NCI-H146 treated with DMSO at 0.1 percent for 48 hours (cell line): ENCODE measurements at regions not wholly inside any gene's neighbourhood (a gene's known extent, or its start where the extent isn't known, plus 50 kb on each side); places are given as distances from the start of the nearest gene placed in this dataset.
A peak's percentile ranks its signal among the peaks of the same experiment; 100 is the strongest.

Source experiments
- DNase-seq: peaks from one replicate; lab custom pipeline; 2025; ENCODE audit not compliant: unreplicated experiment; lab: John Stamatoyannopoulos, UW

DNA sequence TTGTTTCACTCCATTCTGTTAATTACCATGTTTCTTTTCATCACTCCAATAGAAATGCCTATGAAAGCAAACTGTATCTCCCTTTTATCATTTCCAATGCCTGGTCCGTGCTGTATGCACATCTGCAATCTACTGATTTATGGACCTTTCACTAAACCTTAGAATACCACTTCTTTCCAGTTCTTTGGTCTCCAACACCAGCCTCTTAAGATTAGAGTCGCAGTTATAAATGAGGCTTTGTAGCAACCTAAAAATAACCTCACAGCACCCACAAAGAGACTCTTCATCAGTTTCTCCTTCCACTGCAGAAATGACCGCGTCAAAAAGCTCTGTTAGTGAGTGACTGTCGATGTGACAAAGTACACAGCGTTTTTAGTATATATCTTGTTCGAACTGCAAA, 282.6 kb downstream of the ADGRA3 start:
- no peak for DNase-seq

- no peak for DNase-seq
Observed at GRCh38 chr4:22220965-22221364, 272.4 kb upstream of the KCNIP4 start.

- DNase-seq = no peak
Observed at GRCh38 chr4:22217480-22217879, 268.9 kb upstream of the KCNIP4 start.

DNA sequence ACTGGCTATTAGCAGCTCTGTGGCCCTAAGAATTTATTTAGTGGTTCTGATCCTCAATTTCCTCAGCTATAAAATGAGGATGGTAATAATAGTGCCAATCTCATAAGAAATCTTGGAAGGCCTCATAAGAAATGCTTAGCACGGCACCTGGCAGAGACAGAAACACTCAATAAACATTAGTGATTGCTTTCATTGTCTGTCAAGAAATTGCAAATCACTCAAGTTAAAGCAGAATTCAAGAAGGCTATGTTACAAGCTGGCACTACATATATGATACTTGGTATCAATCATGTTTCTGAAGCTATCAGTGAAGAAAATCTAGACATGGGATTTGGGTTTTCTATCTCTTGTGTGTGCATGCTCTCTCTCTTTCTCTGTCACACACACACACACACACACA, 267.7 kb upstream of the KCNIP4 start:
- DNase-seq = no peak

- DNase-seq = no peak
Observed at GRCh38 chr4:22215084-22215483, 266.5 kb upstream of the KCNIP4 start.

- DNase-seq = no peak
Observed at GRCh38 chr4:22203711-22204011, 255.1 kb upstream of the KCNIP4 start.

GRCh38 chr4:22202975-22203710, 254.6 kb upstream of the KCNIP4 start:
- DNase-seq = no peak

DNA sequence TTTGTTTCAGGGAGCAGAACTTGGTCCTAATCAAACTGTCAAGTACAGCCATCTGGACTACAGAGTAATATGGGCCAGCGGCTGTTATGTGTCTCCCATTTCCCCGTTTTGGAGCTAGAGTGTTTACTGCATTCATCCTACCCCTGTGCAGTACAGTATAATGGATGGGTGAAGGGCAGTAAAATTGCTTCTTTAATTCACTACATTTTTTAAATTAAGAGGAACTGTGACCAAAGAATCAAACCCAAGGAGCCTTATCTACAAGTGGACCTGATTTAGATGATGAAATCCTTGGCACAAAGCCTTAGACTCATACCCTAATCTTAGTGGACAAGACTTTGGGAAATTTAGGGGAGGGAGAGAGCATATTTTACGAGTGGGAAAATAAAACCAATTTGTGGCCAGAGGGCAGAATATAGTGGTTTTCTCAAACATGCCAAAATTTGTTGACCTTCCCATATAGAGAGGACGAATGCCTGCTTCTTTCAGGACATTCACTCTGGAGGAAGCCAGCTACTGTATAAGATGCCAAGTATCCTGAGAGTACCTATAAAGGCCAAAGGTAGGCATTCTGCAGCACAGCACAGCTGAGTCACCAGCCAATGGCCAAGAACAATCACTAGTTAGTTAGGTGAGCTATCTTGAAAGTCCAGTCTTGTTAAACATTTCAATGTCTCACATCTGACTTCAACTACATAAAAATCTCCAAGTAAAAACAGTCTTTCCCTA, 253.8 kb upstream of the KCNIP4 start:
- no peak for DNase-seq

DNA sequence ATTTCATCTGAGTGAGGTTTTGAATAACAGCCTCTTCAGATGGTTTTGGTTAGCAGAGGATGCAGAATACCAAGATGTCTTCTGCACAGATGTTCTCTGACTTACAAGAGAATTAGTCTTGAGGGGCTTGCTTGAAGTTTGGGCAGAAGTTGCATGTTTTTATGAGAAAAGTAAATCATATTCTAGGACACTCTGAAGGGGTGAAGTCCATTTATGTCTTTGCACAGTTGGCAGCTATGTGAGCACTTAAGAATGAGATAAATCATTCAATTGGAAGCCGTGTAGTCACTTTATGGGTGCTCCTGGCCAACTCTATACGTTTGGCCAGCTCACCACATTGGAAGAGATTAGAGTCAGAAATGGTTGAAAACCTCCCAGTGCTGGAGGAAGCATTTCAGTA, 252.7 kb upstream of the KCNIP4 start:
- DNase-seq = no peak

- no peak for DNase-seq
Observed at GRCh38 chr4:22196551-22196950, 248.0 kb upstream of the KCNIP4 start.

GRCh38 chr4:22192084-22192511, 243.5 kb upstream of the KCNIP4 start:
- DNase-seq = peak; percentile 36

- no peak for DNase-seq
Observed at GRCh38 chr4:22191565-22191964, 243.0 kb upstream of the KCNIP4 start.

- DNase-seq = no peak
Observed at GRCh38 chr4:22190855-22191254, 242.3 kb upstream of the KCNIP4 start.

DNA sequence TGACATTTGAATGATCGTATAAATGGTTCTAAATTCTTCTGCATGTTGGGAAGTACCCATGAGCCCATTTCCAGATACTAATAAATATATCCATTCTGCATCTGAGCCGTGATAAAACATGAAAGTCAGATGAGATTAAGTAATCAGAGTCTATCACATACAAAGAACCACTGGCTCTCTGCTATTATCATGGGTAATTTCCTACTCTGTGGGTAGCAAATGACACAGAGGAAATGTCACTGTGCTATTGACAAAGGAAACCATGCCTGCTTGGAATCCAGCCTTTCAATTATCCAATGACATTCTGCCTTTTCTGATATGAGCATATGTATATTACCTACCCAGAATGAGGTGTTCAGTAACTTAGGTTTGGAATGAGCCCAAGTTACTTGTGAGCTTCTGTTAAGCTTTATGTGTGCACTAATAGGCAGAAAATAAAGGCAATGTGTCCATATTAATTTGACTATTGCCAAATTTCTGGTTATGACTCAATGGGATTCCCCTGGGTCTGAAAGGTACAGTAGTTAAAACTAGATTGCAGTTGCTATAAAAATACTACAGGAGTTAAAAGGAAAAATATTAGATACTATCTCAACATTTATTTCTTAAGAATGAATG, 238.7 kb upstream of the KCNIP4 start:
- DNase-seq = peak; percentile 49

DNA sequence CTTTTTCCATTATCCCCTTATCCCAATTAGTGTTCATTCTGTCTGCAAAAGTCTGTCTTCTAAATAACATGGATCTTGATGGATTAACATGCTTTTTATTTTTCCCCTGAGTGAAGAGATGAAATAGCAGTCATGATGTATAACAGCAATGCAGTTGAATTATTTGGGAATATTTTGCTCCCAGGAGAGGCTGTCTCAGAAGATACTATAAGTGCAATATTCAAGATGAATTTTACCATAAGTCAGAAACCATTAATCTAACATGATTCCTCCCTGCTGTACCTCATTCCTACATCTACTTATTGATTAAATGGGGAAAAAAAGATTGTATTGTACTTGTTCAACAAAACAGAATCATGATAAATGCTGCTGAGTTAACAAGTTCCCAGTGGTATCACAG, 233.2 kb upstream of the KCNIP4 start:
- no peak for DNase-seq

- DNase-seq = no peak
Observed at GRCh38 chr4:22179124-22179874, 230.7 kb upstream of the KCNIP4 start.

DNA sequence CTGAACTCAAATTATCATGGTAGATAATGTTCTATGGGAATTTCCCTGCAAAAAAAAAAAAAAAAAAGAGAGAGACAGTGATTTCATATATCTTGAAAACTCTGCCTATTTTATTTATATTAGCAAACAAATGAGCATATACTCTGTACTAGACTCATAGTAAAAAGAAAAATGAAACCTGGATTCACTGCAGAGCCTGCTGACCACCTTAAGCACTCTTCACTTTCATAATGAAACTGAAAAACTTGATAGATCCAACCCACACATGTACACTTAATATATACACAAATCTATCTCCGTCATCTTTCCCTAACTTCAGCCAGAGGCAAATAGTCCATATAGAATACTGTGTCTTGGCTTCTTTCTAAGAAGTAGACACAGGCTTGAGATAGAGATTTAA, 226.1 kb upstream of the KCNIP4 start:
- no peak for DNase-seq

DNA sequence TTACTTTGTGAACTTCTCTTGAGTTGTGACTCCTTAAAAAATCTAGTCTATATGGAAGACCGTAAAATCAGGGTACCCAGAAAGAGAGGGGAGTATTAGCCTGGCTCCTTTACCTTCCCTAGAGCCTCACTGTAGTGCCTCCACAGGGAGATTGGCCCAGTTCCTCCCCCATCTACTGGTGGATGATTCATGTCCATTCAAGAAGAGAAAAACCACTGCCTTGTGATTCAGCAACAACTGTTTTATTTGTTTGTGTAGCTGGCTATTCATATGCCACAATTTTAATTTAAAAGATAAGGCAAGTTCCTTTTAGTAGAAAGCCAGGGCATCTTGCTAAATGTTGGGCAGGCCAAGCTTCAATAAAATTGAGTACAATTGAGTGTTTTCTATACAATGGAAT, 221.8 kb upstream of the KCNIP4 start:
- no peak for DNase-seq

GRCh38 chr4:22167201-22167600, 218.6 kb upstream of the KCNIP4 start:
- DNase-seq = no peak

- no peak for DNase-seq
Observed at GRCh38 chr4:22162454-22162853, 213.9 kb upstream of the KCNIP4 start.

DNA sequence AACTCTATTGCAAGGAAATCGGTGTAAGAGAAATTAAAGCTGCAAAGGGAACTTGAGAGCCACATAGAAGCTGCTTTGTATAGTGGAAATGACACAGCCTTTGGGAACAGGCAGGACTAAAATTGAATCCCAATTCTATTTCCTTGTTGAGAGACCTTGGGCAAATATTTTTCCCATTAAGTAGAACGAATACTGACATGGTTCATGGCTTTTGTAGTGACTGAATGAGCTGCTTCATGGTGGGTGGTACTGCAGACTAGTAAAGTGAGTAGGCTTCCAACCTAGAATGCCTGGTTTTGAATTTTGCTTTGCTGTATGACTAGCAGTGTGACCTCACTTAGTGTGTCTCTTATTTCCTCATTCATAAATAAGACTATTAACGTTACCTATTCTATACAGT, 182.2 kb upstream of the KCNIP4 start:
- no peak for DNase-seq
